Upper lobe of right lung (tissue), 1 donor: ENCODE measurements at regions not wholly inside any gene's neighbourhood (a gene's known extent, or its start where the extent isn't known, plus 50 kb on each side); places are given as distances from the start of the nearest gene placed in this dataset.

Experiments
- ATAC-seq: fragments of 200-7000 bp; cut with Tn5 transposase; one replicate; pipeline ENCODE4 v1.9.1; 2020; ENCODE audit warnings: mild to moderate bottlenecking, moderate library complexity
- DNase-seq: peaks from one replicate; pipeline ENCODE4 v3.0.0-alpha.2; 2020
- H3K27ac ChIP-seq: fragments of 200-600 bp; one replicate; pipeline ENCODE4 v1.8.0; 2022
- H3K27me3 ChIP-seq: fragments of 200-600 bp; one replicate; pipeline ENCODE4 v1.8.0; 2022; ENCODE audit warnings: mild to moderate bottlenecking
- H3K36me3 ChIP-seq: fragments of 200-600 bp; one replicate; pipeline ENCODE4 v1.8.0; 2022
- H3K4me1 ChIP-seq: fragments of 200-600 bp; one replicate; pipeline ENCODE4 v1.8.0; 2022
- H3K4me3 ChIP-seq: fragments of 200-600 bp; one replicate; pipeline ENCODE4 v1.8.0; 2022; ENCODE audit warnings: mild to moderate bottlenecking
- H3K9me3 ChIP-seq: fragments of 200-600 bp; one replicate; pipeline ENCODE4 v1.8.0; 2022
- intact Hi-C: fragments of 100-400 bp; cut with DNase I; formaldehyde crosslinking; loops from one replicate; pipeline ENCODE4 v1.11.0; 2022
- TF ChIP-seq, protein P1 (sequence below): fragments of 200-600 bp; IDR thresholded peaks from one replicate; pipeline ENCODE4 v1.8.0; 2022; ENCODE audit warnings: antibody characterized with exemption
- donor health status: DM: no; HTN: yes; CAD: no; lungs with severe emphysema.

DNA sequence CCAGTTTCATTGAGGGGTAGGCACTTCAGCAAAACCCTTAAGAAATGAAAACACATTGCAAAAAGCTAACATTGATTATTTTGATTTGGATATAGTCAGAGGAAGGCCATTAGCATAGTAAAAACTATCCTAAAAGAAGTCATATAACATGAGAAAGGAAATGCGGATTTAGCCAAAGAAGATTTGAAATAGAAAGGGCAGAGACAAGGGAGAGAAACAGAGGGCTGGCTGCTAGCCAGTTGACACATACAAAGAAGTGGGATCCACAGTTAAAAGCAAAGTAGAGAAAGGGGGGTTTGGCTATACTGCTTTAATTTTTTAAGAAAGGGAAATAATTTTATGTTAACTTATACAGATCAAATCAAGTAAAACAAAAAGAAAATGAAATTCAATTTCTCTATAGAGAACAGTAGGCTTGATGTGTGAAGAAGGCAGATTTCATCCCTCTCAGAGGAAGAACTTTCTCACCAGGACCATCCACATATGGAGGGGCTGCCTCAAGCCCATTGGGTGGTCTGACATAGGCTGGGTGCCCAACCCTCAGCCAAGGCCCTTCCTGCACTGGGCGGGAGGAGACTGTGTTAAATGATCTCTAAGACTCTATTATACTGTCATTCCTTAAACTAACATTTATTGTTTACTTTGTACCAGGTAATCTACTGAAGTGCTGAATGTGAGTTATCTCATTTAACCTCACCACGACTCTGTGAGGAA lies 420.3 kb downstream of the CCDC91 start:
- intact Hi-C loops, result no loop called here
- H3K27me3 ChIP-seq, result no peaks in the 10 kb centered on the region
- H3K27ac ChIP-seq, result no peak overlapping the region
- H3K4me3 ChIP-seq, result no peak overlapping the region
- peaks cover 4% of the 10 kb centered on the region for H3K9me3 ChIP-seq
- ATAC-seq (no peak), DNase-seq (no peak)
- H3K4me1 ChIP-seq, result no peaks in the 10 kb centered on the region
- TF ChIP-seq, protein P1, sequence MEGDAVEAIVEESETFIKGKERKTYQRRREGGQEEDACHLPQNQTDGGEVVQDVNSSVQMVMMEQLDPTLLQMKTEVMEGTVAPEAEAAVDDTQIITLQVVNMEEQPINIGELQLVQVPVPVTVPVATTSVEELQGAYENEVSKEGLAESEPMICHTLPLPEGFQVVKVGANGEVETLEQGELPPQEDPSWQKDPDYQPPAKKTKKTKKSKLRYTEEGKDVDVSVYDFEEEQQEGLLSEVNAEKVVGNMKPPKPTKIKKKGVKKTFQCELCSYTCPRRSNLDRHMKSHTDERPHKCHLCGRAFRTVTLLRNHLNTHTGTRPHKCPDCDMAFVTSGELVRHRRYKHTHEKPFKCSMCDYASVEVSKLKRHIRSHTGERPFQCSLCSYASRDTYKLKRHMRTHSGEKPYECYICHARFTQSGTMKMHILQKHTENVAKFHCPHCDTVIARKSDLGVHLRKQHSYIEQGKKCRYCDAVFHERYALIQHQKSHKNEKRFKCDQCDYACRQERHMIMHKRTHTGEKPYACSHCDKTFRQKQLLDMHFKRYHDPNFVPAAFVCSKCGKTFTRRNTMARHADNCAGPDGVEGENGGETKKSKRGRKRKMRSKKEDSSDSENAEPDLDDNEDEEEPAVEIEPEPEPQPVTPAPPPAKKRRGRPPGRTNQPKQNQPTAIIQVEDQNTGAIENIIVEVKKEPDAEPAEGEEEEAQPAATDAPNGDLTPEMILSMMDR, result no peak
- no peaks in the 10 kb centered on the region for H3K36me3 ChIP-seq

DNA sequence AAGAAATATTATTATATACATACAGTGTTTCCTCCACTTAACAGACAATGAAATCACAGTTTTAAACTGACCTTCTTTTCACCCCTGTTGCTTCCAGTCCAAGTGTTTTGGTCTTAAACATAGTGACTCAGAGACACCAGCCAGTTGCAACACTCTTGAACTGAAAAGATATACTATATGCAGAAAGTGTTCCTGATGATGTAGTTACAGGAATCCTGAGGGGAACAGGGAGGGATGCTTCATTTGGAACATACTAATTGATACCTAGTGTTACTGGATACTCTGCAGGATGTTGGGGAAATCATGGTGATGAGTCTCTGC lies 420.8 kb downstream of the CCDC91 start:
- no peak overlapping the region for H3K27ac ChIP-seq
- intact Hi-C loops, result no loop called here
- TF ChIP-seq, protein P1, result no peak
- peaks cover under 1% of the 10 kb centered on the region for H3K9me3 ChIP-seq
- H3K27me3 ChIP-seq, result no peaks in the 10 kb centered on the region
- H3K4me3 ChIP-seq, result no peak overlapping the region
- ATAC-seq (no peak), DNase-seq (no peak)
- H3K4me1 ChIP-seq, result no peaks in the 10 kb centered on the region
- H3K36me3 ChIP-seq, result no peaks in the 10 kb centered on the region

- no peak overlapping the region for H3K4me3 ChIP-seq
- TF ChIP-seq, protein P1, result no peak
- no peaks in the 10 kb centered on the region for H3K9me3 ChIP-seq
- no peak for DNase-seq
- no peaks in the 10 kb centered on the region for H3K36me3 ChIP-seq
- H3K27me3 ChIP-seq, result no peaks in the 10 kb centered on the region
- no peak overlapping the region for H3K27ac ChIP-seq
- intact Hi-C loops, result no loop called here
- ATAC-seq, result no peak
- no peaks in the 10 kb centered on the region for H3K4me1 ChIP-seq
These were observed 421.2 kb downstream of the CCDC91 start for GRCh38 chr12:28611449-28611848.

- TF ChIP-seq, protein P1, result no peak
These were observed 427.9 kb downstream of the CCDC91 start for GRCh38 chr12:28618171-28618570.

DNA sequence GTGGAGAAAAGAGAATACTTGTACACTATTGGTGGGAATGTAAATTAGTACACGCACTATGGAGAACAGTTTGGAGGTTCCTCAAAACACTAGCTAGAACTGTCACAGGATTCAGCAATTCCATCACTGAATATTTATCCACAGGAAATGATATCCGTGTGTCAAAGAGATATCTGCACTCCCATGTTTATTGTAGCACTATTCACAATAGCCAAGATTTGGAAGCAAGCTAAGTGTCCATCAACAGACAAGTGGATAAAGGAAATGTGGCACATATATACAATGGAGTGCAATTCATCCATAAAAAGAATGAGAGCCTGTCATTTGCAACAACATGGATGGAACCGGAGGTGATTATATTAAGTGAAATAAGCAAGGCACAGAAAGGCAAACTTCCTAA lies 428.5 kb downstream of the CCDC91 start:
- H3K27me3 ChIP-seq, result no peaks in the 10 kb centered on the region
- TF ChIP-seq, protein P1, result no peak
- intact Hi-C loops, result no loop called here
- ATAC-seq (no peak), DNase-seq (no peak)
- no peak overlapping the region for H3K4me3 ChIP-seq
- H3K27ac ChIP-seq, result no peak overlapping the region
- H3K36me3 ChIP-seq, result no peaks in the 10 kb centered on the region
- no peaks in the 10 kb centered on the region for H3K4me1 ChIP-seq
- no peaks in the 10 kb centered on the region for H3K9me3 ChIP-seq

More at GRCh38 chr12:28618171-28618570, 427.9 kb downstream of the CCDC91 start:
- Histone ChIP-seq H3K27ac (no peak overlapping the region), H3K9me3 (no peaks in the 10 kb centered on the region), H3K4me3 (no peak overlapping the region), H3K4me1 (no peaks in the 10 kb centered on the region), H3K27me3 (no peaks in the 10 kb centered on the region), H3K36me3 (no peaks in the 10 kb centered on the region)
- no peak for DNase-seq
- intact Hi-C loops, result no loop called here
- no peak for ATAC-seq

GRCh38 chr12:28620281-28620680 lies 430.0 kb downstream of the CCDC91 start:
- H3K27ac ChIP-seq, result no peak overlapping the region
- TF ChIP-seq, protein P1, result no peak
- no peaks in the 10 kb centered on the region for H3K27me3 ChIP-seq
- H3K9me3 ChIP-seq, result no peaks in the 10 kb centered on the region
- intact Hi-C loops, result no loop called here
- H3K4me1 ChIP-seq, result no peaks in the 10 kb centered on the region
- ATAC-seq (no peak), DNase-seq (no peak)
- H3K36me3 ChIP-seq, result no peaks in the 10 kb centered on the region
- no peak overlapping the region for H3K4me3 ChIP-seq
